Activated naive CD4-positive, alpha-beta T cell treated with Interleukin-2 at 50 U/mL for 16 hours (primary cell): ENCODE measurements at regions not wholly inside any gene's neighbourhood (a gene's known extent, or its start where the extent isn't known, plus 50 kb on each side); places are given as distances from the start of the nearest gene placed in this dataset.

Experiments used
- DNase-seq: peaks from one replicate; pipeline ENCODE4 v3.0.0-alpha.2; 2020

DNA sequence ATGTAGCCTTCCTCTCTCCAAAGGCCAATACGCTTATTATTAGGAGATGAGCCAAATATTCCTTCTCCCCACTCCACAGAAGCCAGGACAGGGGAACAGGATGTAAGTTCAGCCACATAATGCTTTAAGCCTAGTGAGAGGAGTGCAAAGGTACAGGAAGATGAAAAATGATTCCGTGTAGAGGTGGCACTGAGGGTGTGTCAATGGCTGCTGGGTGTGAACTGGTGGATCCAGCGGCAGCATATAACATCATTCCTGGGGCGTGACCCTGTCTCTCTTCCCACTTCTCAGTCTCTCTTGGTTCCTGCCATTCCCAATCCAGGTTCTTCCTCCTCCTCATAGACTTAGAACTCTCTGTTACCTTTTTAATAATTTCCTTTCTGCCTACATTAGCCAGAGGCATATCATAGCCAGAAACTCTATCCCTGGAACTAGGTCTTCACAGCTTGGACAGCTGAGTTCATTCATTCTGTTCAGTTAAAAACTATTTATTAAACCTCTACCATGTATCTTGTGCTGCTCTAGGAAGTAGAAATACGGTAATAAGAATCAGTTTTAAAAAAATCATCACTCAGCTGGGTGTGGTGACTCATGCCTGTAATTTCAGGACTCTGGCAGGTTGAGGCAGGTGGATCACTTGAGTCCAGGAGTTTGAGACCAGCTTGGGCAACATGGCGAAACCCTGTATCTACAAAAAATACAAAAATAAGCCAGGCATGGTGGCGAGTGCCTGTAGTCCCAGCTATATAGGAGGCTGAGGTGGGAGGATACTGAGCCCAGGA lies 58.0 kb upstream of the FAM20A start:
- DNase-seq, result no peak

DNA sequence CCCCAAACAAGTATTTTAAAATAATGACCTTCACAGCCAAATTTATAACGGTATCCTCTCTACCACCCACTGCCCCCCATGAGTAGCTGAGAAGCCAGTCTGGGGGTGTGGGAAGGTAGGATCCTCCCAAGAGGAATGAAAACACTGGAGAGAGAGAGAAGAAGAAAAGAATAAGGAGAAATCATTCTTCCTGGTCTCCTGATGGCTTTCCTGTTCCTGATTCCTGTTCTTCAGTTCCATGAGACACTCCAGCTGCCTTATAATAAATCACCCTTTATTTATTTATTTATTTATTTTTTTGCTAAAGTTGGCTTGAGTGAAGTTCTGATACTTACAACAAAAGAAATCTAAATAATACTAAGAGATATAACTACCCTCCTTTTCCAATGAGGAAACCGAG lies 56.4 kb upstream of the FAM20A start:
- no peak for DNase-seq

DNA sequence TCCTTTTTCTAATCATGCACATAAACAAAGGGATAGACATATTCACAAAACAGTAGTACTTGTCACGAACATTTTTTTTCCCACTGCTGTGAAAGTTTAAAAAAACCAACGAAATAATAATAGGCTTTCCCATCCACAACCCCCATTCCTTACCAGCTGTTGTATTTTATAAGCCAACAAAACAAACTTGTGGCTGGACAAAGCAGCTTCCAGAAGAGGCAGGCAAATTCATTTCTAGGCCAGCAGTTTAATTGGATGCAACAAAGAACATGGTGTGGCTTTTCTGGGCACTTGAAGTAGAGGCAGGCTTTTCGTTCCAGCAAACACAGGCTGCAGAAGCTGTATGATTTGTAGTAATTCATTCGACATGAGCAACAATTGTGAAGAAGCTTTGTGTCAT lies 56.0 kb upstream of the FAM20A start:
- no peak for DNase-seq

DNA sequence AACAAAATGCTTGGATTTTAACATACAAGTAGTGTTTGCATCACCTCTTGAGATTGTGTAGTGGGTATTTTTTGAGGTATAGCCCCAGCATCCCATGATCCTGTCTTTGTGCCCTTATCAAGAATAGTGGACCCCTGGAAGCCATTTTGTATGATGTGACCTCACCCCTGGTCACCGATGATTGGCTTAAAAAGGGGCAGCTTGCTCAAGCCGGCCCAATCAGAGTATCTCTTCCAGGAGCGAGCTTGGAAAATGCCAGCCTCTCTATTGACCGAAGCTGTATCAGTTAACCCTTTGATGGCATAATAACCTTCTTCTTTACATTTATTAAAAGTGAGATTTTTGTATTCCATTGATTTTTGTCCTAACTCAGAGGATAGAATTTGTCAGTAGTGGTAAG lies 55.5 kb upstream of the FAM20A start:
- no peak for DNase-seq
